SH-SY5Y (cell line): ENCODE measurements at regions not wholly inside any gene's neighbourhood (a gene's known extent, or its start where the extent isn't known, plus 50 kb on each side); places are given as distances from the start of the nearest gene placed in this dataset.

ENCODE experiments used
- GATA2 ChIP-seq: IDR thresholded peaks from 2 replicates; pipeline ENCODE4 v1.6.1; 2011; ENCODE audit warnings: mild to moderate bottlenecking, low read depth, low read length
- GATA3 ChIP-seq: IDR thresholded peaks from 2 replicates; pipeline ENCODE4 v1.6.1; 2011; ENCODE audit warnings: low read depth, mild to moderate bottlenecking, low read length, moderate library complexity

DNA sequence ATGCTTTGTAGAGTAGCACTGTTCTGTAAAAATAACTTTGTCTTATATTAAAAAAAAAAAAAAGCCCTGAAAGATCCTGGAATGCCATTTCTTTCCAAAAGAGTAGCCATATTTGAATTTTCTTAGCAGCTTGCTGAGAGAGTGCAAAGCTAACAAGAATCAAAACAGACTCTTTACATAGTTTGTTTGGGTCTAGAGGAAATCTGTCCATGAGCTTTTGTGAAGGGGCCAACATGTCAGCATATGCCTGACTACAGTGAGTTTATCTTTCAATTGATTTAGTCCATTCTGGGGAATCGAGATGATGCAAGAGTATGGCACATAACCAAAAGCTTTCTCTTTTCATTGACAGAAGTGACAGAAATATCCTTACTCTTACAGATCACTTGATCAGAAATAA is 777.7 kb upstream of the ACVR2A start:
- TF ChIP-seq GATA3 (no peak), GATA2 (no peak)
